ENCODE measurements at regions not wholly inside any gene's neighbourhood (a gene's known extent, or its start where the extent isn't known, plus 50 kb on each side); places are given as distances from the start of the nearest gene placed in this dataset.

DNA sequence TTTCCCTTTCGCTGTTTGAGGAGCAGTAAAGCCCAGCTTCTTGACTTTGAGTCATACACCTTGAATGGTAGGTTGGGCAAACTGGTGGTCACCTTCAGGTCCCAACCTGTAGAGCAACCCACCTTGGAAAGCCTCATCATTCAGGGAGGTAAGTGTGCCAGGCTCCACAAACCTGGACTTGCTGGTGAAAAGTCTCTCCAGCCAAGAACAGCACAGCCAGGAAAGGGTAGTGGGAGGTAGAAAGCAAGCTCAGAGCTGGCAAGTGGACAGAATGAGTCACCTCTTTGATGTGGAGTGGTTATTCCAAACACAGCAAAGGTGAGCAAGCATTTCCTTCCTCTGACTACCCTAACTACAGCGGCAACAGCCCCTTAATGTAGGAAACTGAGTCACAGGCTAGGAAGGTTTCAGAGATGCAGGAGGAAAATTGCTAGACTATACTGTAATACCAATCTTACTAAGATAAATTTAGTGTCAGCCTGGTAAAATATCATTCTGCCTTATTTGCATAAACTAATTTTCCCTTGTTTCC lies 117.5 kb upstream of the MTAP start:
- DNase-seq (ENCODE audit: insufficient read length, low spot score) (no peak), FAIRE-seq (no peak)
- TF ChIP-seq SPI1 (IDR thresholded peaks at IDR 0.05; ENCODE audit: low read depth, low read length) (no peak), POLR2AphosphoS5 (IDR thresholded peaks at IDR 0.05; ENCODE audit: low read depth, low read length) (no peak), TAF1 (IDR thresholded peaks at IDR 0.05; ENCODE audit: low read depth, low read length) (no peak)

- DNase-seq (ENCODE audit: insufficient read length, low spot score) (no peak), FAIRE-seq (no peak)
- no peak for TF ChIP-seq POU2F2 (IDR thresholded peaks at IDR 0.05; ENCODE audit: low read depth, low read length)
- TF ChIP-seq TAF1 (IDR thresholded peaks at IDR 0.05; ENCODE audit: low read depth, low read length), result no peak
- TF ChIP-seq PAX5 (IDR thresholded peaks at IDR 0.05; ENCODE audit: insufficient read depth, low read length, severe bottlenecking), result no peak
- no peak for TF ChIP-seq POLR2A (IDR thresholded peaks at IDR 0.05; ENCODE audit: low read depth, low read length)
- TF ChIP-seq POLR2AphosphoS5 (IDR thresholded peaks at IDR 0.05; ENCODE audit: low read depth, low read length), result no peak
These were observed 116.9 kb upstream of the MTAP start for GRCh38 chr9:21685502-21685901.

DNA sequence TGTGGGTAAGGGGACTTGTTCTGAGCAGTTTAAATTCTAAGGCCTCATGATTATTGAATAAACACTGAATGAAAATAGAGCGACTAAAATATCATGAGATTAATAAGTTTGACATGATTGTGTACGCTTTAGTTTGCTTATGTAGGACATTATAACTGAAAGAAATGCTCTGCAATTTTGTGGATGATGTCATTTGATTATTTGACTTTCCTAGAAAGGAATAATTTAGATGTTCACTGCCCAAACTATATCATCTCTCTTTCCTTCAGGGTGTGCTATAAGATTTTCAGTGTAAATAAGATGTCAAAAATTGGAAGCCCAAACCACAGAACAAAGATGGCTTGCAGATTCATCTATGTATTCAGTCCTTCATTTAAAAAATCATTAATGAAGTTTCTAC lies 115.7 kb upstream of the MTAP start:
- FAIRE-seq (no peak), DNase-seq (ENCODE audit: insufficient read length, low spot score) (no peak)
- TF ChIP-seq POLR2AphosphoS5 (IDR thresholded peaks at IDR 0.05; ENCODE audit: low read depth, low read length) (no peak), POU2F2 (IDR thresholded peaks at IDR 0.05; ENCODE audit: low read depth, low read length) (no peak), TAF1 (IDR thresholded peaks at IDR 0.05; ENCODE audit: low read depth, low read length) (no peak), PAX5 (IDR thresholded peaks at IDR 0.05; ENCODE audit: insufficient read depth, low read length, severe bottlenecking) (no peak), SPI1 (IDR thresholded peaks at IDR 0.05; ENCODE audit: low read depth, low read length) (no peak), POLR2A (IDR thresholded peaks at IDR 0.05; ENCODE audit: low read depth, low read length) (no peak)

GRCh38 chr9:21687351-21687750 lies 115.1 kb upstream of the MTAP start:
- DNase-seq (ENCODE audit: insufficient read length, low spot score), result no peak
- TF ChIP-seq PAX5 (IDR thresholded peaks at IDR 0.05; ENCODE audit: insufficient read depth, low read length, severe bottlenecking) (no peak), POLR2AphosphoS5 (IDR thresholded peaks at IDR 0.05; ENCODE audit: low read depth, low read length) (no peak), SPI1 (IDR thresholded peaks at IDR 0.05; ENCODE audit: low read depth, low read length) (no peak), TAF1 (IDR thresholded peaks at IDR 0.05; ENCODE audit: low read depth, low read length) (no peak), POU2F2 (IDR thresholded peaks at IDR 0.05; ENCODE audit: low read depth, low read length) (no peak), POLR2A (IDR thresholded peaks at IDR 0.05; ENCODE audit: low read depth, low read length) (no peak)
- no peak for FAIRE-seq

GRCh38 chr9:21688108-21689102 lies 114.0 kb upstream of the MTAP start:
- DNase-seq (ENCODE audit: insufficient read length, low spot score), result no peak
- FAIRE-seq, result no peak
- no peak for TF ChIP-seq POLR2AphosphoS5 (IDR thresholded peaks at IDR 0.05; ENCODE audit: low read depth, low read length)
- no peak for TF ChIP-seq SPI1 (IDR thresholded peaks at IDR 0.05; ENCODE audit: low read depth, low read length)
- TF ChIP-seq POLR2A (IDR thresholded peaks at IDR 0.05; ENCODE audit: low read depth, low read length), result no peak
- no peak for TF ChIP-seq POU2F2 (IDR thresholded peaks at IDR 0.05; ENCODE audit: low read depth, low read length)
- no peak for TF ChIP-seq PAX5 (IDR thresholded peaks at IDR 0.05; ENCODE audit: insufficient read depth, low read length, severe bottlenecking)
- TF ChIP-seq TAF1 (IDR thresholded peaks at IDR 0.05; ENCODE audit: low read depth, low read length), result no peak

GRCh38 chr9:21689854-21690253 lies 112.6 kb upstream of the MTAP start:
- DNase-seq (ENCODE audit: insufficient read length, low spot score) (no peak), FAIRE-seq (no peak)

DNA sequence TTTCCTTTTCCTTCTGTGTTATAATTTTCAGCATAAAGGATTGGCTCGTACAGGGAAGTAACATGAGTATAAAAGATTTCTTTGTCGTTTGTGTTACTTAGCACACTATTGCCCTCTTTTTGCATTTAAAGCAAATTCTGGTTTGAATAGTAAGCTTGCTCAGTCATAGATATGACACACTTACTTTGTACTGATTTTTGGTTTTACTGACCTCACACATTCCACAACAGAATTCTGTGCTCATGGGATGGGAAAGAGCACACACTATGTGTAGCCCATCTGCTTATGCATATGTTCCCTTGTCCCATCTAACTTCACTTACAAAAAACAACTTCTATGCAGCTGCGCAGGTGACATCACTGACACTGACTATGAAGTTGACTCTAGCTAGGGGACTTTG lies 111.9 kb upstream of the MTAP start:
- no peak for FAIRE-seq
- no peak for DNase-seq (ENCODE audit: insufficient read length, low spot score)

More at GRCh38 chr9:21689854-21690253, 112.6 kb upstream of the MTAP start:
- no peak for TF ChIP-seq TAF1 (IDR thresholded peaks at IDR 0.05; ENCODE audit: low read depth, low read length)
- TF ChIP-seq POLR2A (IDR thresholded peaks at IDR 0.05; ENCODE audit: low read depth, low read length), result no peak
- no peak for TF ChIP-seq SPI1 (IDR thresholded peaks at IDR 0.05; ENCODE audit: low read depth, low read length)
- no peak for TF ChIP-seq POLR2AphosphoS5 (IDR thresholded peaks at IDR 0.05; ENCODE audit: low read depth, low read length)
- no peak for TF ChIP-seq PAX5 (IDR thresholded peaks at IDR 0.05; ENCODE audit: insufficient read depth, low read length, severe bottlenecking)
- no peak for TF ChIP-seq POU2F2 (IDR thresholded peaks at IDR 0.05; ENCODE audit: low read depth, low read length)

GRCh38 chr9:21692390-21692789 lies 110.0 kb upstream of the MTAP start:
- DNase-seq (ENCODE audit: insufficient read length, low spot score) (no peak), FAIRE-seq (no peak)
- TF ChIP-seq POLR2A (IDR thresholded peaks at IDR 0.05; ENCODE audit: low read depth, low read length), result no peak
- TF ChIP-seq SPI1 (IDR thresholded peaks at IDR 0.05; ENCODE audit: low read depth, low read length), result no peak
- TF ChIP-seq TAF1 (IDR thresholded peaks at IDR 0.05; ENCODE audit: low read depth, low read length), result no peak
- TF ChIP-seq PAX5 (IDR thresholded peaks at IDR 0.05; ENCODE audit: insufficient read depth, low read length, severe bottlenecking), result no peak
- no peak for TF ChIP-seq POLR2AphosphoS5 (IDR thresholded peaks at IDR 0.05; ENCODE audit: low read depth, low read length)
- TF ChIP-seq POU2F2 (IDR thresholded peaks at IDR 0.05; ENCODE audit: low read depth, low read length), result no peak

More for the DNA sequence above, 111.9 kb upstream of the MTAP start:
- no peak for TF ChIP-seq POLR2AphosphoS5 (IDR thresholded peaks at IDR 0.05; ENCODE audit: low read depth, low read length)
- TF ChIP-seq POU2F2 (IDR thresholded peaks at IDR 0.05; ENCODE audit: low read depth, low read length), result no peak
- TF ChIP-seq PAX5 (IDR thresholded peaks at IDR 0.05; ENCODE audit: insufficient read depth, low read length, severe bottlenecking), result no peak
- TF ChIP-seq SPI1 (IDR thresholded peaks at IDR 0.05; ENCODE audit: low read depth, low read length), result no peak
- no peak for TF ChIP-seq POLR2A (IDR thresholded peaks at IDR 0.05; ENCODE audit: low read depth, low read length)
- no peak for TF ChIP-seq TAF1 (IDR thresholded peaks at IDR 0.05; ENCODE audit: low read depth, low read length)

DNA sequence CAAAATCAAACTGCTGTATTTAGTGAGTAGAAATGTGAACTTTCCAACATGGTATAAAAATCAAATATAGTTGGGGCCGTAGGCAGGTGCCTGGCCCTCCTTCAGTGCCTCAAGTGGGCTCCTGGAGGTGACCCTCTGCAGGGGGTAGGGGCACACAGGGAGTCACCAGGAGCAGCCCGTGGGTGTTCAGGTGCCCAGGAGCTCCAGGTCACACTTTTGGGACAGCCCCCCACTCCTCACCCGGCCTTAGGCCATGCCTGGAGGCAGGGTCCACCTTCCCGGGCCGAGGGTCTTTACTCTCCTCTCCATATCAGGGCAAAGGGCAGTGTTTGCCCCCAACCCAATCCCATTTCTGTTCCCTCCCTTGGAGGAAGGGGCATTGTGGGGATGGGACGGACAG lies 108.0 kb upstream of the MTAP start:
- no peak for FAIRE-seq

More for the DNA sequence above, 108.0 kb upstream of the MTAP start:
- TF ChIP-seq POLR2A (IDR thresholded peaks at IDR 0.05; ENCODE audit: low read depth, low read length) (no peak), POLR2AphosphoS5 (IDR thresholded peaks at IDR 0.05; ENCODE audit: low read depth, low read length) (no peak), TAF1 (IDR thresholded peaks at IDR 0.05; ENCODE audit: low read depth, low read length) (no peak), PAX5 (IDR thresholded peaks at IDR 0.05; ENCODE audit: insufficient read depth, low read length, severe bottlenecking) (no peak), POU2F2 (IDR thresholded peaks at IDR 0.05; ENCODE audit: low read depth, low read length) (no peak), SPI1 (IDR thresholded peaks at IDR 0.05; ENCODE audit: low read depth, low read length) (no peak)
- no peak for DNase-seq (ENCODE audit: insufficient read length, low spot score)

Data from GM12891 (cell line).